Neuronal stem cell (in vitro differentiated cells): ENCODE measurements at regions not wholly inside any gene's neighbourhood (a gene's known extent, or its start where the extent isn't known, plus 50 kb on each side); places are given as distances from the start of the nearest gene placed in this dataset.
A peak's percentile ranks its signal among the peaks of the same experiment; 100 is the strongest.
"Not testable (repeated sequence)": the region's sequence is repeated elsewhere in the genome, so short reads cannot be mapped to it uniquely, and the experiment has no call there.

ENCODE experiments used
- DNase-seq: peaks from one replicate; pipeline ENCODE4 v3.0.0-alpha.2; 2013; ENCODE audit warnings: low spot score
- H2AFZ ChIP-seq: one replicate; pipeline ENCODE4 v1.6.1; 2013; ENCODE audit warnings: mild to moderate bottlenecking, low read length, inconsistent platforms
- H2AK5ac ChIP-seq: 2 replicates; pipeline ENCODE4 v1.6.1; 2013; ENCODE audit warnings: low read depth, mild to moderate bottlenecking, inconsistent platforms, low read length, moderate library complexity, mixed read lengths
- H2BK120ac ChIP-seq: 2 replicates; pipeline ENCODE4 v1.6.1; 2013; ENCODE audit warnings: low read depth, mild to moderate bottlenecking, inconsistent platforms, low read length, moderate library complexity, mixed read lengths
- H2BK12ac ChIP-seq: one replicate; pipeline ENCODE4 v1.6.1; 2013; ENCODE audit warnings: low read length, inconsistent platforms
- H2BK15ac ChIP-seq: 2 replicates; pipeline ENCODE4 v1.6.1; 2013; ENCODE audit warnings: mild to moderate bottlenecking, low read length, inconsistent platforms, mixed read lengths
- H2BK5ac ChIP-seq: one replicate; pipeline ENCODE4 v1.6.1; 2013; ENCODE audit warnings: inconsistent platforms, mild to moderate bottlenecking, low read length, moderate library complexity
- H3K14ac ChIP-seq: one replicate; pipeline ENCODE4 v1.6.1; 2013; ENCODE audit warnings: low read length, inconsistent platforms
- H3K18ac ChIP-seq: 2 replicates; pipeline ENCODE4 v1.6.1; 2013; ENCODE audit warnings: low read length, inconsistent platforms
- H3K23ac ChIP-seq: 2 replicates; pipeline ENCODE4 v1.6.1; 2013; ENCODE audit warnings: low read depth, mild to moderate bottlenecking, mixed read lengths, low read length, inconsistent platforms; ENCODE audit not compliant: poor library complexity
- H3K27ac ChIP-seq: replicated peaks from 3 replicates; pipeline ENCODE4 v1.5.1; 2013; ENCODE audit warnings: low read length, inconsistent platforms
- H3K27me3 ChIP-seq, 3 experiments: 2 replicates each; pipeline ENCODE4 v1.6.1; 2013; ENCODE audit warnings: low read length in 3 of 3, mild to moderate bottlenecking in 2 of 3, inconsistent platforms in 1 of 3, low read depth in 1 of 3, mixed read lengths in 1 of 3, moderate library complexity in 1 of 3; ENCODE audit not compliant: control insufficient read depth in 3 of 3, insufficient read depth in 3 of 3
- H3K36me3 ChIP-seq, 2 donors: replicated peaks in 1 of 2; 2 replicates each; pipeline ENCODE4 v1.6.1; 2013; ENCODE audit warnings: low read length in 2 of 2; ENCODE audit not compliant: control insufficient read depth in 2 of 2, insufficient read depth in 2 of 2
- H3K4ac ChIP-seq: 2 replicates; pipeline ENCODE4 v1.6.1; 2013; ENCODE audit warnings: inconsistent platforms, mild to moderate bottlenecking, low read length, moderate library complexity
- H3K4me1 ChIP-seq, 2 donors: 1 replicate in 1 of 2; 2 replicates in 1 of 2; pipeline ENCODE4 v1.6.1; 2013; ENCODE audit warnings: low read length in 2 of 2, low read depth in 1 of 2; ENCODE audit not compliant: control insufficient read depth in 2 of 2, insufficient read depth in 1 of 2
- H3K4me2 ChIP-seq: one replicate; pipeline ENCODE4 v1.6.1; 2013; ENCODE audit warnings: mild to moderate bottlenecking, low read length, inconsistent platforms; ENCODE audit not compliant: insufficient read depth, poor library complexity, severe bottlenecking
- H3K4me3 ChIP-seq, 2 donors: 2 replicates each; pipeline ENCODE4 v1.5.1; 2013; ENCODE audit warnings: low read length in 2 of 2, mild to moderate bottlenecking in 2 of 2, inconsistent platforms in 1 of 2, moderate library complexity in 1 of 2
- H3K79me1 ChIP-seq: one replicate; pipeline ENCODE4 v1.6.1; 2013; ENCODE audit warnings: low read depth, mild to moderate bottlenecking, inconsistent platforms, low read length, moderate library complexity
- H3K9ac ChIP-seq: one replicate; pipeline ENCODE4 v1.6.1; 2013; ENCODE audit warnings: mild to moderate bottlenecking, low read depth, low read length, inconsistent platforms; ENCODE audit not compliant: poor library complexity
- H3K9me3 ChIP-seq, 2 donors: replicated peaks in 1 of 2; 2 replicates each; pipeline versions ENCODE3 to v1.6.1; 2013; ENCODE audit warnings: low read length in 2 of 2, mild to moderate bottlenecking in 2 of 2, inconsistent platforms in 1 of 2, low read depth in 1 of 2, mixed read lengths in 1 of 2, moderate library complexity in 1 of 2; ENCODE audit not compliant: control insufficient read depth in 2 of 2, insufficient read depth in 1 of 2
- H4K8ac ChIP-seq: one replicate; pipeline ENCODE4 v1.6.1; 2013; ENCODE audit warnings: low read depth, mild to moderate bottlenecking, inconsistent platforms, low read length, moderate library complexity
- H4K91ac ChIP-seq: one replicate; pipeline ENCODE4 v1.6.1; 2013; ENCODE audit warnings: low read length, low read depth, mild to moderate bottlenecking, inconsistent platforms; ENCODE audit not compliant: poor library complexity
- WGBS, 2 donors: extraction: QIAGEN DNeasy Blood & Tissue Kit; methylation state at CpG; one replicate each; pipeline ENCODE4 v1.1.7; 2013; ENCODE audit warnings: missing lambda C conversion rate in 2 of 2, mixed read lengths in 1 of 2; ENCODE audit not compliant: insufficient read length in 2 of 2, insufficient replicate concordance in 1 of 2; ENCODE audit errors: extremely low coverage in 2 of 2; 5-methylcytosine and 5-hydroxymethylcytosine counted together

DNA sequence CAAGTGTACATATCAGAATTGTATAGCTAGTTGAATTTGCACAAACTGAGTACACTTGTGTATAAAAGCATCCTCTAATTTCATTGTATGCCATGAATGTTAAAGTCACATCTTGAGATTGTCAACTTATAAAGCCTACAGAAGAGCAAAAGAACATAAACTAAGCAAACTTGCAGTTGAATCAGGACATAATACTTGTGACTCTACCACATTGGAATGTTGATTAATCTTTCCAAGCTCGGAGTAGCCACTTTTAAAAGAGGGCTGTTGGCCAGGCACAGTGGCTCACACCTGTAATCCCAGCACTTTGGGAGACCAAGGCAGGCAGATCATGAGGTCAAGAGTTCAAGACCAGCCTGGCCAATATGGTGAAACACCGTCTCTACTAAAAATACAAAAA is 1220.8 kb upstream of the B3GALT2 start:
- not testable (repeated sequence) for H3K27me3 ChIP-seq, DNase-seq, H4K8ac ChIP-seq, H3K4me2 ChIP-seq, H3K9me3 ChIP-seq, H2BK15ac ChIP-seq, H3K9ac ChIP-seq, H4K91ac ChIP-seq, H3K14ac ChIP-seq, H3K4ac ChIP-seq, H2AFZ ChIP-seq, H2BK12ac ChIP-seq, H3K36me3 ChIP-seq, H3K23ac ChIP-seq, H3K4me1 ChIP-seq, H3K18ac ChIP-seq, H2AK5ac ChIP-seq, H2BK120ac ChIP-seq, H3K4me3 ChIP-seq, H3K79me1 ChIP-seq, H3K27ac ChIP-seq, H2BK5ac ChIP-seq
- WGBS, 2 donors, result no CpG with 5 or more reads among the region's 2 CpGs

DNA sequence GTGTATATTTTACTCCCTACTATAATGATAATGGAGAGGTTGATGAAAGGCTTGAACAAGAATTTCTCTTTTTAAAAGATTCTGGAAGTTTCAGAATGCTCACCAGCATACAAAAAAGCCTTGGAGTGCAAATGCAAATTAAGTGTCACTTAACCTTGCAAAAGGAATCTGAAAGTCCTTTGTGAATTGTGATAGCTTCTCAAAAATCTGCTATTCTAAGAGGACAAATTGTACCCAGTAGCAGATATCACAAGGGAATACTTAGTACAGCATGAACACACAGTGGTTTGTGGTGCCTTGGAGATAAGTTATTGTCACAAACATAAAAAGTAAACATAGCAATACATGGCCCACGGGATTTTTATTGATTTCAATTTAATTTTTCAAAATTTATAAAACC is 1208.3 kb upstream of the B3GALT2 start:
- Histone ChIP-seq H3K79me1 (no peaks in the 10 kb centered on the region), H3K4me2 (no peak overlapping the region), H3K9me3 (peaks cover 0 to 2% of the 10 kb centered on the region in 2 donors), H3K9ac (no peak overlapping the region), H3K14ac (no peak overlapping the region), H3K27ac (no peak overlapping the region), H2BK15ac (no peak overlapping the region), H2BK120ac (no peak overlapping the region), H2AFZ (peak overlapping the region; percentile 55), H3K27me3 (no peaks in the 10 kb centered on the region), H3K4me3 (no peak overlapping the region), H3K23ac (no peak overlapping the region), H3K36me3 (no peaks in the 10 kb centered on the region), H3K4ac (no peak overlapping the region), H2BK12ac (no peak overlapping the region), H2AK5ac (no peak overlapping the region), H4K91ac (no peak overlapping the region), H3K18ac (no peak overlapping the region), H4K8ac (no peak overlapping the region), H3K4me1 (peaks cover 0 to 13% of the 10 kb centered on the region in 2 donors), H2BK5ac (no peak overlapping the region)
- no peak for DNase-seq
- no CpG with 5 or more reads among the region's 1 CpG for WGBS, 2 donors

DNA sequence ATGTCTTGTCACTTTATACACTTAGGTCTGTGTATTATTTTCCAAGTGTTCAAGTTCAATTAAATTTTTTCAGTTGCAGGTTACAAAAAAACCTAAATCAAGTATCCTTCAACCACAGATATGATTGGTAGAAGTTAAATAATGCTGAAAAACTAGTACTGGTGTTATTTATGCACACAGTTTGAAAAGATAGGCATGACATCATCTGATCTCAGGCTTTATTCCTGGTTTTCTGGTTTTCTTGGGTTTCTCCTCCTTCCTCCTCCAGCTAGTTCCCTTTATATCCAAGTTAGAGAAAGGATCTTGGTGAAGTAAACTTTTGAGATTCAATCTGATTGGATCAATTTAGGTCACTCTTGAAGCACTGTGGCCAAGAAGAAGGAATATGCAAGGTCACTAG is 1201.1 kb upstream of the B3GALT2 start:
- Histone ChIP-seq H2BK15ac (no peak overlapping the region), H2AK5ac (no peak overlapping the region), H4K91ac (no peak overlapping the region), H3K23ac (no peak overlapping the region), H3K27me3 (no peaks in the 10 kb centered on the region), H3K18ac (no peak overlapping the region), H3K79me1 (no peaks in the 10 kb centered on the region), H3K4me1 (no peaks in the 10 kb centered on the region), H3K36me3 (no peaks in the 10 kb centered on the region), H3K9me3 (no peaks in the 10 kb centered on the region), H4K8ac (no peak overlapping the region), H3K4me2 (no peak overlapping the region), H3K27ac (no peak overlapping the region), H2BK120ac (no peak overlapping the region), H3K14ac (no peak overlapping the region), H2BK12ac (no peak overlapping the region), H3K4me3 (no peak overlapping the region), H3K4ac (no peak overlapping the region), H2BK5ac (no peak overlapping the region), H2AFZ (peak overlapping the region; percentile 50), H3K9ac (no peak overlapping the region)
- DNase-seq, result no peak

DNA sequence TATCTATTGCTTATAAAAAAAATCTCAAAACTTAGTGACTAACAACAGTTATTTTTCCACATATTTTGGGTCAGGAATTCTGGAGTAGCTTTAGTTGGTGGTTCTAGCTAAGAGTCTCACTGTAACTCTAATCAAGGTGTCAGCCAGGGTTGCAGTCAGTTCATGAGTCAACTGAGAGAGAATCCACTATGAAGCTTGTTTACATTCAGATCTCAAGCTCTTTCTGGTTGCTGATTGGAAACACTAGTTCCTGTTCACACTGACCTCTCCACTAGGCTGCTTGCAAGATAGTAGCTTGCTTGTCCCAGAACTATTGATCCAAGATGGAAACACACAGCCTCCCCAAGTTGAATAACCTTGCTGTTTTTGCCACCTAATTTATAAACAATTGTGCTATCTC is 1192.1 kb upstream of the B3GALT2 start:
- H4K8ac ChIP-seq, result no peak overlapping the region
- peak overlapping the region; percentile 52 for H2AFZ ChIP-seq
- no peak overlapping the region for H3K27ac ChIP-seq
- H3K79me1 ChIP-seq, result no peaks in the 10 kb centered on the region
- DNase-seq, result no peak
- no peak overlapping the region for H2BK15ac ChIP-seq
- H3K18ac ChIP-seq, result no peak overlapping the region
- H2AK5ac ChIP-seq, result no peak overlapping the region
- H3K4ac ChIP-seq, result no peak overlapping the region
- H3K4me2 ChIP-seq, result no peak overlapping the region
- no peak overlapping the region for H2BK12ac ChIP-seq
- no peak overlapping the region for H3K4me3 ChIP-seq
- no peaks in the 10 kb centered on the region for H3K36me3 ChIP-seq
- H3K23ac ChIP-seq, result no peak overlapping the region
- H3K9me3 ChIP-seq, result peaks cover 0 to 6% of the 10 kb centered on the region in 2 donors
- H2BK120ac ChIP-seq, result no peak overlapping the region
- H3K9ac ChIP-seq, result no peak overlapping the region
- H4K91ac ChIP-seq, result no peak overlapping the region
- no peaks in the 10 kb centered on the region for H3K27me3 ChIP-seq
- H3K4me1 ChIP-seq, result no peaks in the 10 kb centered on the region
- H2BK5ac ChIP-seq, result no peak overlapping the region
- H3K14ac ChIP-seq, result no peak overlapping the region
